ENCODE measurements at regions not wholly inside any gene's neighbourhood (a gene's known extent, or its start where the extent isn't known, plus 50 kb on each side); places are given as distances from the start of the nearest gene placed in this dataset.

GRCh38 chr2:234256516-234256915 is 206.0 kb downstream of the SPP2 start:
- intact Hi-C loops (cut with DNase I), result no loop called here
- TF ChIP-seq, protein P1, sequence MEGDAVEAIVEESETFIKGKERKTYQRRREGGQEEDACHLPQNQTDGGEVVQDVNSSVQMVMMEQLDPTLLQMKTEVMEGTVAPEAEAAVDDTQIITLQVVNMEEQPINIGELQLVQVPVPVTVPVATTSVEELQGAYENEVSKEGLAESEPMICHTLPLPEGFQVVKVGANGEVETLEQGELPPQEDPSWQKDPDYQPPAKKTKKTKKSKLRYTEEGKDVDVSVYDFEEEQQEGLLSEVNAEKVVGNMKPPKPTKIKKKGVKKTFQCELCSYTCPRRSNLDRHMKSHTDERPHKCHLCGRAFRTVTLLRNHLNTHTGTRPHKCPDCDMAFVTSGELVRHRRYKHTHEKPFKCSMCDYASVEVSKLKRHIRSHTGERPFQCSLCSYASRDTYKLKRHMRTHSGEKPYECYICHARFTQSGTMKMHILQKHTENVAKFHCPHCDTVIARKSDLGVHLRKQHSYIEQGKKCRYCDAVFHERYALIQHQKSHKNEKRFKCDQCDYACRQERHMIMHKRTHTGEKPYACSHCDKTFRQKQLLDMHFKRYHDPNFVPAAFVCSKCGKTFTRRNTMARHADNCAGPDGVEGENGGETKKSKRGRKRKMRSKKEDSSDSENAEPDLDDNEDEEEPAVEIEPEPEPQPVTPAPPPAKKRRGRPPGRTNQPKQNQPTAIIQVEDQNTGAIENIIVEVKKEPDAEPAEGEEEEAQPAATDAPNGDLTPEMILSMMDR (IDR thresholded peaks at IDR 0.05), result no peak
- DNase-seq, result no peak
- Histone ChIP-seq H3K36me3 (no peaks in the 10 kb centered on the region), H3K4me3 (no peak overlapping the region), H3K4me1 (peaks cover 0 to 21% (median 7%) of the 10 kb centered on the region in 3 donors), H3K9me3 (no peaks in the 10 kb centered on the region), H3K27ac (no peak overlapping the region), H3K27me3 (no peaks in the 10 kb centered on the region)
- 59% methylated on average over 3 of the region's 3 CpGs for WGBS, 2 donors
- no peak for FAIRE-seq
- ATAC-seq, result no peak

DNA sequence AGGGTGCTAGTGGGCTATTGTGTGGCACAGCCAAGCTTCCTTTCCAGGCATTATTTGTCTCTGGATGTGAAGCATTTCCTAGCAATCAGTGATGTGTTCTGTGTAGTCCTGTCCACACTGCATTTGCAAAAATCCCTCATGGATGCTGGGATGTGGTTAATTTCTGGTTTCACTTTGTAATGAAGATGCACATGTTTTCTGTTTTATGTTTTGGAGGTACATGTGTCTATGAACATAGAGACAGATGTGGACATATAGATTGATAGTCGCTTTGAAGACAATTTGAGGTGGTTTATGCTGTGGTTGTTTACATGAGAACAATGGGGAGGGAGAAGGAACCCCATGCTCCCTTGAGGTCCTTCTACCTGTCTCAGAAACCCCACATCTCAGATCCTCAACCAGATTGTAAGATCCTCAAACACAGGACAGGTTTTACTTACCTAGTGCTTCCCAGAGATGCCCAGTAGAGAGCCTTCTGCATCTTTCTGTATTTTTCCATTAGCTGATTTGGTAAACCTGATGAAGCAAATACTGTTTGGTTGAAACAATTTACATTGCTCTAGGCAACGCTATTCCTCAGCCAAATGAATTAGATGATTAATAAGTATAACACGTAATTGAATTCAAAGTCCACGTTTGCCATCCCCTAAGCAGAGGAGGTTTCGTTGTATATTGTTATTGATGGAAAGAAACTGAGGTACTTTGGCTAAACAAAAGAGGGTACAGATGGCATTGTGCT is 204.4 kb downstream of the SPP2 start:
- H3K36me3 ChIP-seq, result no peaks in the 10 kb centered on the region
- H3K27ac ChIP-seq, result no peak overlapping the region
- H3K27me3 ChIP-seq, result no peaks in the 10 kb centered on the region
- intact Hi-C loops (cut with DNase I), result no loop called here
- FAIRE-seq (no peak), DNase-seq (no peak), ATAC-seq (peak in 1 of 4 donors; percentile 20)
- TF ChIP-seq, protein P1 (IDR thresholded peaks at IDR 0.05), result no peak
- peaks cover 0 to 27% (median 7%) of the 10 kb centered on the region in 3 donors for H3K4me1 ChIP-seq
- no peaks in the 10 kb centered on the region for H3K9me3 ChIP-seq
- no peak overlapping the region for H3K4me3 ChIP-seq
- WGBS, 2 donors, result 41 to 48% methylated on average over 5 of the region's 5 CpGs

DNA sequence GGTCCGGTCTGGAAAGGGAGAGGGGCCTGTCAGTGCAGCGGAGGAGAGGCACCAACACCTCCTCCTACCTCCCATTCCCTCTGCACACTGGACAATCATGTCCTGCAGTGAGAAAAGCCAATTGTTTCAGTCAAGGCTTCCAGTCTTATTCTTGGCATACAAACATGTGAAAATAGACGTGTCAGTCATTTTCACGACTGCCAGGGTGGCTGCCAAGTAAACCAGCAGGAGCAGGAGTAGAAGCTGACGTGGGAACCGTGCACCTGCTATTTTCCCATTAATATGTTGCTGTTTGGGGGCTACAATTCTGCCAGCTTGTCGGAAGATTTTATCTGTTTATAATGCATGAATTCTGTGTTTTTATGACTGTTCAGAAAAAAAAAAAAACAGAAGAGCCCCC is 202.3 kb downstream of the SPP2 start:
- Histone ChIP-seq H3K36me3 (no peaks in the 10 kb centered on the region), H3K4me1 (peaks cover 0 to 27% (median 7%) of the 10 kb centered on the region in 3 donors)

GRCh38 chr2:234251326-234252271 is 201.1 kb downstream of the SPP2 start:
- WGBS, 2 donors, result 82 to 86% methylated on average over 8 of the region's 8 CpGs
- Histone ChIP-seq H3K4me1 (peaks cover 0 to 27% (median 7%) of the 10 kb centered on the region in 3 donors), H3K4me3 (no peak overlapping the region), H3K27me3 (no peaks in the 10 kb centered on the region), H3K9me3 (no peaks in the 10 kb centered on the region), H3K36me3 (no peaks in the 10 kb centered on the region), H3K27ac (peak overlapping the region in 2 of 4 donors; percentile 28 to 40)
- TF ChIP-seq, protein P1 (IDR thresholded peaks at IDR 0.05), result no peak
- FAIRE-seq (no peak), ATAC-seq (peak in 3 of 4 donors; percentile 20 to 43 (median 33)), DNase-seq (peak in 1 of 6 donors; percentile 49)
- intact Hi-C loops (cut with DNase I), result no loop called here

More for the DNA sequence above, 202.3 kb downstream of the SPP2 start:
- Histone ChIP-seq H3K27ac (peak overlapping the region in 1 of 4 donors; percentile 40), H3K27me3 (no peaks in the 10 kb centered on the region), H3K4me3 (no peak overlapping the region), H3K9me3 (no peaks in the 10 kb centered on the region)
- 19 to 25% methylated on average over 7 of the region's 7 CpGs for WGBS, 2 donors
- peak in 5 of 6 donors; percentile 82 to 91 (median 85) for DNase-seq
- intact Hi-C loops (cut with DNase I), result no loop called here
- TF ChIP-seq, protein P1 (IDR thresholded peaks at IDR 0.05), result no peak
- peak; percentile 89 to 94 (median 89) for ATAC-seq
- no peak for FAIRE-seq
